IMR-90 (cell line): ENCODE measurements at regions not wholly inside any gene's neighbourhood (a gene's known extent, or its start where the extent isn't known, plus 50 kb on each side); places are given as distances from the start of the nearest gene placed in this dataset.

Experiments
- ATAC-seq: fragments of 200-7000 bp; cut with Tn5 transposase; 2 replicates; pipeline ENCODE4 v1.9.1; 2020; ENCODE audit warnings: low read depth, mild to moderate bottlenecking, moderate library complexity
- BruUV-seq: library from RNA; stranded (reverse); fragments of 400-500 nt; replicated peaks from 2 replicates; lab custom pipeline; 2021; lab: Mats Ljungman, UMichigan
- CTCF ChIA-PET: fragments of 300-600 bp; formaldehyde crosslinking; extraction: SDS; loops from one replicate; lab custom pipeline; 2021; ENCODE audit warnings: antibody characterized with exemption; lab: Yijun Ruan, JAX
- POLR2A ChIA-PET: fragments of 300-600 bp; sonication (Branson Sonifier 250); formaldehyde crosslinking; loops from one replicate; lab custom pipeline; 2022; ENCODE audit warnings: antibody characterized with exemption; ENCODE audit not compliant: unreplicated experiment; lab: Charles Lee
- DNase-seq: peaks from one replicate; pipeline ENCODE4 v3.0.0; 2013
- H2AFZ ChIP-seq: replicated peaks from 2 replicates; pipeline ENCODE3; 2013; ENCODE audit warnings: low read length, mild to moderate bottlenecking; ENCODE audit not compliant: poor library complexity
- H2AK5ac ChIP-seq: 2 replicates; pipeline ENCODE4 v1.6.1; 2013; ENCODE audit warnings: low read depth, low read length, inconsistent platforms
- H2AK9ac ChIP-seq: replicated peaks from 2 replicates; pipeline ENCODE3; 2013; ENCODE audit warnings: mild to moderate bottlenecking, low read depth, low read length, moderate library complexity; ENCODE audit not compliant: poor library complexity
- H2BK120ac ChIP-seq: 2 replicates; pipeline ENCODE4 v1.6.1; 2013; ENCODE audit warnings: low read depth, low read length, inconsistent platforms
- H2BK15ac ChIP-seq: 3 replicates; pipeline ENCODE4 v1.6.1; 2013; ENCODE audit warnings: low read depth, low read length, inconsistent platforms
- H2BK20ac ChIP-seq: 2 replicates; pipeline ENCODE4 v1.6.1; 2013; ENCODE audit warnings: low read depth, mild to moderate bottlenecking, inconsistent platforms, low read length, moderate library complexity
- H2BK5ac ChIP-seq: 2 replicates; pipeline ENCODE4 v1.6.1; 2013; ENCODE audit warnings: mild to moderate bottlenecking, low read depth, low read length, inconsistent platforms; ENCODE audit not compliant: poor library complexity, severe bottlenecking
- H3K14ac ChIP-seq: replicated peaks from 2 replicates; pipeline ENCODE4 v1.6.1; 2013; ENCODE audit warnings: low read depth, low read length, inconsistent platforms
- H3K18ac ChIP-seq: 2 replicates; pipeline ENCODE4 v1.6.1; 2013; ENCODE audit warnings: low read depth, low read length, control low read depth
- H3K23ac ChIP-seq: 2 replicates; pipeline ENCODE4 v1.6.1; 2013; ENCODE audit warnings: low read depth, low read length, inconsistent platforms
- H3K27ac ChIP-seq: 2 replicates; pipeline ENCODE4 v1.5.1; 2013; ENCODE audit warnings: mild to moderate bottlenecking, control low read depth, low read length; ENCODE audit not compliant: insufficient read depth
- H3K27me3 ChIP-seq: 2 replicates; pipeline ENCODE4 v1.6.1; 2013; ENCODE audit warnings: low read length; ENCODE audit not compliant: control insufficient read depth, insufficient read depth
- H3K36me3 ChIP-seq: 2 replicates; pipeline ENCODE4 v1.6.1; 2013; ENCODE audit warnings: low read length, mixed read lengths; ENCODE audit not compliant: control insufficient read depth, insufficient read depth
- H3K4ac ChIP-seq: 2 replicates; pipeline ENCODE4 v1.6.1; 2013; ENCODE audit warnings: low read depth, low read length, inconsistent platforms
- H3K4me1 ChIP-seq: 2 replicates; pipeline ENCODE4 v1.6.1; 2013; ENCODE audit warnings: low read length, mixed read lengths; ENCODE audit not compliant: control insufficient read depth, insufficient read depth
- H3K4me2 ChIP-seq: 2 replicates; pipeline ENCODE4 v1.6.1; 2013; ENCODE audit warnings: low read depth, mild to moderate bottlenecking, control low read depth, low read length, moderate library complexity
- H3K4me3 ChIP-seq: 2 replicates; pipeline ENCODE4 v1.5.1; 2013; ENCODE audit warnings: low read depth, mild to moderate bottlenecking, control low read depth, low read length, moderate library complexity; ENCODE audit not compliant: insufficient read depth
- H3K56ac ChIP-seq: 2 replicates; pipeline ENCODE4 v1.6.1; 2013; ENCODE audit warnings: low read length, inconsistent platforms; ENCODE audit not compliant: insufficient read depth; ENCODE audit errors: extremely low read depth
- H3K79me1 ChIP-seq, 2 experiments: 2 replicates each; pipeline ENCODE4 v1.6.1; 2013; ENCODE audit warnings: low read length in 2 of 2, inconsistent platforms in 1 of 2, low read depth in 1 of 2
- H3K9ac ChIP-seq: 2 replicates; pipeline ENCODE4 v1.6.1; 2013; ENCODE audit warnings: low read depth, low read length, control low read depth
- H3K9me1 ChIP-seq: 2 replicates; pipeline ENCODE4 v1.6.1; 2013; ENCODE audit warnings: low read length, inconsistent platforms; ENCODE audit not compliant: insufficient read depth
- H3K9me3 ChIP-seq: 2 replicates; pipeline ENCODE4 v1.6.1; 2013; ENCODE audit warnings: low read length; ENCODE audit not compliant: control insufficient read depth, insufficient read depth
- H4K20me1 ChIP-seq: 2 replicates; pipeline ENCODE4 v1.6.1; 2013; ENCODE audit warnings: low read length, inconsistent platforms; ENCODE audit not compliant: insufficient read depth
- H4K5ac ChIP-seq: 2 replicates; pipeline ENCODE4 v1.6.1; 2013; ENCODE audit warnings: mild to moderate bottlenecking, low read depth, low read length, control low read depth
- H4K8ac ChIP-seq, 2 experiments: 2 replicates each; pipeline ENCODE4 v1.6.1; 2013; ENCODE audit warnings: low read depth in 2 of 2, low read length in 2 of 2, control low read depth in 1 of 2, inconsistent platforms in 1 of 2
- H4K91ac ChIP-seq: 2 replicates; pipeline ENCODE4 v1.6.1; 2013; ENCODE audit warnings: low read depth, low read length, inconsistent platforms; ENCODE audit not compliant: insufficient read depth
- BHLHE40 ChIP-seq: fragments of 150-350 bp; IDR thresholded peaks from 2 replicates; pipeline ENCODE4 v1.6.1; 2016; ENCODE audit warnings: mild to moderate bottlenecking, low read depth, low read length
- CEBPB ChIP-seq: IDR thresholded peaks from 2 replicates; pipeline ENCODE4 v1.6.1; 2012; ENCODE audit warnings: low read depth, low read length, improper control_type of control experiment
- CTCF ChIP-seq: conservative IDR thresholded peaks from 2 replicates; pipeline ENCODE4 v1.5.1; 2012; ENCODE audit warnings: mild to moderate bottlenecking, low read depth, low read length, improper control_type of control experiment
- MAZ ChIP-seq: IDR thresholded peaks from 2 replicates; pipeline ENCODE4 v1.6.1; 2012; ENCODE audit warnings: low read depth, mild to moderate bottlenecking, low read length, improper control_type of control experiment, moderate library complexity, borderline replicate concordance
- RAD21 ChIP-seq: IDR thresholded peaks from 2 replicates; pipeline ENCODE4 v1.6.1; 2012; ENCODE audit warnings: low read length, improper control_type of control experiment
- RCOR1 ChIP-seq: IDR thresholded peaks from 2 replicates; pipeline ENCODE4 v1.6.1; 2012; ENCODE audit warnings: mild to moderate bottlenecking, low read length, improper control_type of control experiment; ENCODE audit not compliant: insufficient replicate concordance
- RFX5 ChIP-seq: IDR thresholded peaks from 2 replicates; pipeline ENCODE4 v1.8.0; 2012; ENCODE audit warnings: low read depth, mild to moderate bottlenecking, low read length, moderate library complexity
- USF2 ChIP-seq: fragments of 150-350 bp; IDR thresholded peaks from 2 replicates; pipeline ENCODE4 v1.6.1; 2017; ENCODE audit warnings: mild to moderate bottlenecking, antibody characterized with exemption, low read length, low read depth
- WGBS, 2 experiments: methylation state at CpG; one replicate each; pipeline versions ENCODE4 v1.1.5 to v1.1.7; 2013; ENCODE audit warnings: missing lambda C conversion rate in 2 of 2; ENCODE audit not compliant: insufficient read length in 1 of 2; ENCODE audit errors: extremely low coverage in 2 of 2; 5-methylcytosine and 5-hydroxymethylcytosine counted together
- dilution Hi-C: fragments of 300-500 bp; cut with HindIII; formaldehyde crosslinking; loops from one replicate; pipeline ENCODE4 v1.14.3; 2018; ENCODE audit warnings: low sequenced_read_pairs; ENCODE audit not compliant: unreplicated experiment
- in situ Hi-C: fragments of 300-500 bp; cut with MboI; formaldehyde crosslinking; loops from 3 replicates; pipeline ENCODE4 v1.14.3; 2019; ENCODE audit warnings: low sequenced_read_pairs, inconsistent platforms, mixed read lengths
- intact Hi-C: fragments of 100-400 bp; cut with micrococcal nuclease; formaldehyde crosslinking; loops from 2 replicates; pipeline ENCODE4 v1.10.0; 2022

GRCh38 chr2:43090317-43090716 lies 136.1 kb downstream of the ZFP36L2 start:
- Histone ChIP-seq H4K8ac (no peak overlapping the region), H3K9ac (no peak overlapping the region), H3K4me3 (no peak overlapping the region), H2AFZ (no peak overlapping the region), H2BK20ac (no peak overlapping the region), H3K56ac (no peak overlapping the region), H3K23ac (no peak overlapping the region), H3K4me2 (no peak overlapping the region), H3K9me3 (peaks cover 5% of the 10 kb centered on the region; the same call in 1 of the 2 replicates), H2BK5ac (no peak overlapping the region), H4K91ac (no peak overlapping the region), H2AK9ac (no peak overlapping the region), H2AK5ac (no peak overlapping the region; the same call in 1 of the 2 replicates), H3K9me1 (peaks cover 21% of the 10 kb centered on the region), H4K20me1 (no peaks in the 10 kb centered on the region), H3K14ac (no peak overlapping the region), H2BK15ac (no peak overlapping the region), H3K79me1 (peaks cover 0 to 20% of the 10 kb centered on the region in 2 experiments; a peak in 2 of 4 replicates), H3K36me3 (no peaks in the 10 kb centered on the region), H3K4ac (no peak overlapping the region), H3K27ac (no peak overlapping the region), H3K27me3 (no peaks in the 10 kb centered on the region), H3K4me1 (peaks cover 27% of the 10 kb centered on the region), H4K5ac (no peak overlapping the region), H2BK120ac (no peak overlapping the region), H3K18ac (no peak overlapping the region)
- ChIA-PET POLR2A (interaction anchor here (0.6 kb wide), 1 partner anchor 128 kb away, joined by 3 read pairs; no protein-coding TSS in a partner anchor), CTCF (no interaction called here)
- dilution Hi-C loops, result no loop called here
- ATAC-seq, result no peak
- in situ Hi-C loops, result no loop called here
- no peak for TF ChIP-seq RFX5
- TF ChIP-seq CEBPB, result no peak
- no peak for TF ChIP-seq CTCF
- TF ChIP-seq RCOR1, result no peak
- TF ChIP-seq BHLHE40, result no peak
- no peak for TF ChIP-seq MAZ
- no peak for TF ChIP-seq USF2
- TF ChIP-seq RAD21, result no peak
- no CpG with 5 or more reads among the region's 1 CpG for WGBS, 2 experiments
- no TSS peak for BruUV-seq
- intact Hi-C loops, result no loop called here
- no peak for DNase-seq
